GM18873 (cell line): ENCODE measurements at regions not wholly inside any gene's neighbourhood (a gene's known extent, or its start where the extent isn't known, plus 50 kb on each side); places are given as distances from the start of the nearest gene placed in this dataset.
"Not testable (repeated sequence)": the region's sequence is repeated elsewhere in the genome, so short reads cannot be mapped to it uniquely, and the experiment has no call there.

ENCODE experiments used
- ATAC-seq: cut with Tn5 transposase; IDR thresholded peaks from one replicate; pipeline ENCODE4 v1.9.1; 2021; ENCODE audit warnings: mild to moderate bottlenecking, moderate library complexity, moderate number of reproducible peaks; ENCODE audit not compliant: unreplicated experiment, low FRiP score

- no peak for ATAC-seq
Measured at GRCh38 chr10:57113545-57113944, 752.5 kb upstream of the ZWINT start.

GRCh38 chr10:57102236-57102635 is 741.2 kb upstream of the ZWINT start:
- no peak for ATAC-seq

GRCh38 chr10:57098146-57098545 is 737.1 kb upstream of the ZWINT start:
- no peak for ATAC-seq

- no peak for ATAC-seq
Measured at GRCh38 chr10:57096044-57096443, 735.0 kb upstream of the ZWINT start.

GRCh38 chr10:57094965-57095364 is 733.9 kb upstream of the ZWINT start:
- ATAC-seq: no peak

GRCh38 chr10:57094083-57094482 is 733.0 kb upstream of the ZWINT start:
- ATAC-seq: no peak

GRCh38 chr10:57053530-57053929 is 692.5 kb upstream of the ZWINT start:
- no peak for ATAC-seq

- ATAC-seq: no peak
Measured at GRCh38 chr10:57049096-57049495, 688.0 kb upstream of the ZWINT start.

GRCh38 chr10:57038531-57038930 is 677.5 kb upstream of the ZWINT start:
- no peak for ATAC-seq

GRCh38 chr10:57035310-57035709 is 674.3 kb upstream of the ZWINT start:
- ATAC-seq: no peak

- ATAC-seq: not testable (repeated sequence)
Measured at GRCh38 chr10:57032301-57032700, 671.2 kb upstream of the ZWINT start.

GRCh38 chr10:57031346-57031745 is 670.3 kb upstream of the ZWINT start:
- no peak for ATAC-seq

- no peak for ATAC-seq
Measured at GRCh38 chr10:57026307-57026706, 665.2 kb upstream of the ZWINT start.

- ATAC-seq: no peak
Measured at GRCh38 chr10:57023626-57024025, 662.6 kb upstream of the ZWINT start.

- no peak for ATAC-seq
Measured at GRCh38 chr10:57018452-57018851, 657.4 kb upstream of the ZWINT start.

- no peak for ATAC-seq
Measured at GRCh38 chr10:57017356-57018037, 656.4 kb upstream of the ZWINT start.

GRCh38 chr10:57015595-57016318 is 654.7 kb upstream of the ZWINT start:
- no peak for ATAC-seq

- ATAC-seq: no peak
Measured at GRCh38 chr10:57015187-57015586, 654.1 kb upstream of the ZWINT start.

- no peak for ATAC-seq
Measured at GRCh38 chr10:57014758-57015157, 653.7 kb upstream of the ZWINT start.

- no peak for ATAC-seq
Measured at GRCh38 chr10:57008189-57008588, 647.1 kb upstream of the ZWINT start.

GRCh38 chr10:56991591-56992069 is 630.6 kb upstream of the ZWINT start:
- no peak for ATAC-seq

- no peak for ATAC-seq
Measured at GRCh38 chr10:56975513-56975912, 614.5 kb upstream of the ZWINT start.
